HCEC 1CT (cell line): ENCODE measurements at regions not wholly inside any gene's neighbourhood (a gene's known extent, or its start where the extent isn't known, plus 50 kb on each side); places are given as distances from the start of the nearest gene placed in this dataset.
A peak's percentile ranks its signal among the peaks of the same experiment; 100 is the strongest.
"Not testable (repeated sequence)": the region's sequence is repeated elsewhere in the genome, so short reads cannot be mapped to it uniquely, and the experiment has no call there.

Source experiments
- DNase-seq: peaks from one replicate; pipeline ENCODE4 v3.0.0-alpha.2; 2017

DNA sequence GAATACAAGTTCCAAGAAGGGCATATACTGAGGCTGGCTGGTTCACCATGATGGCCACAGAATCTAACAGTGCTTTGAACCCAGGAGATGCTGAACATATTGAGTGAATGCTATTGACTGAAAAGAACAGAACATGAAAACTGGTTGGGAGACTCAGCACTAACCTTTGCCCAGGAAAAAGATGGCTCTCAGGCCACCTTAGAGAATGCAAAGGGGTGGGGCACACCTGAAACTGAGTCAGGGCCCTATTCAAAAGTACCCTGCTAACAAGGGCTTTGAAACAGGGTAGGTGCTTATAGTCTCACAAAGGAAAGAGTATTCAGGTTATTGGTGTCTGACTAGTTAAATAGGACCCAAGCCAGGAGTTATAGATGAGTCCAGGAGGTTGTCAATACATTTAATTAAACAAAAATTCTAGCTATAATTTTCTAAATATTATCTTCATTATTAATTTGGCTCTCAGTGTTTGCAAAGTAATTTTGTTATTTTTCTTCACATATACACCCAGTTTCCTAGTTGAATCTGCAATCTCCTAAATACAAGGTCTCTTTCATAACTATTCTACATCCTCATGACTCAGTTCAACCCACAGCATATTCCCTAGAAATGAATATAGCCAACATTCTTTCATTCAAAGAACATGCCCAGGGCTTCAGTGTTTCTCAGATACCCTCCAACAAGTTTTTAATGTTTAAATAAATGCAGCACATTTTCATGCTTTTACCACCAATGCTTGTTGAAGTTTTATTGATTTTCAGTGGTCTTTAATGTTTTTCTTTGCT is 144.2 kb upstream of the RAPGEF2 start:
- no peak for DNase-seq

DNA sequence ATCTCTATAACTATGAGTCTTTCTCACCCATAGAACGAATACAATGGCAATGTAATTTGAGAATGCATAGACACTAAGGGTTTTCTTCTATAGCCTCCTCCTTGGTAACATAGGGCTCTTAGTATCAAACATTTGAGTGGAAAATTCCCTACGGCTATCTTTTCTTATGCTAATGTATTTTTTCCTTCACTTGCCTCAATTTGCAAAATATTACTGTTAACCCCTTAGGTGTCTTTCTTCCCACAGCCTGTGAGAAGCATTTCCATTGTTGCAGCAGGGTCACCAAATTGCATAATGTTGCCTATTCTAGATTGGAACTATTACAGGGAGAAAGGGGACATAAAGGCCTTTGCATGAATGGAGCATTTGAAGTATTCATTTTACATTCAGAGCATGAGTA is 140.5 kb upstream of the RAPGEF2 start:
- no peak for DNase-seq

DNA sequence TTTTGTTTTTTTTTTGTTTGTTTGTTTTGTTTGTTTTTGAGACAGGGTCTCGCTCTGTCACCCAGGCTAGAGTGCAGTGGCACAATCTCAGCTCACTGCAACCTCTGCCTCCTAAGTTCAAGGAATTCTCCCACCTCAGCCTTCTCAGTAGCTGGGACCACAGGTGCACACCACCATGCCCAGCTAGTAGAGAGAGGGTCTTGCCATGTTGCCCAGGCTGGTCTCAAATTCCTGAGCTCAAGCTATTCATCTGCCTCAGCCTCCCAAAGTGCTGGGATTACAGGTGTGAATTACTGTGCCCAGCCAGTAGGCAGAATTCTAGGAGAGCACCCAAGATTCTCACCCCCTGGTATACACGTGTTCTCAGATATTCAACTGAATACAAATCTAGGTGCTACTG is 139.6 kb upstream of the RAPGEF2 start:
- not testable (repeated sequence) for DNase-seq

- DNase-seq = no peak
These were observed 138.7 kb upstream of the RAPGEF2 start for GRCh38 chr4:158964114-158964727.

- DNase-seq = no peak
These were observed 138.2 kb upstream of the RAPGEF2 start for GRCh38 chr4:158964728-158965124.

- no peak for DNase-seq
These were observed 137.7 kb upstream of the RAPGEF2 start for GRCh38 chr4:158965226-158965625.

DNA sequence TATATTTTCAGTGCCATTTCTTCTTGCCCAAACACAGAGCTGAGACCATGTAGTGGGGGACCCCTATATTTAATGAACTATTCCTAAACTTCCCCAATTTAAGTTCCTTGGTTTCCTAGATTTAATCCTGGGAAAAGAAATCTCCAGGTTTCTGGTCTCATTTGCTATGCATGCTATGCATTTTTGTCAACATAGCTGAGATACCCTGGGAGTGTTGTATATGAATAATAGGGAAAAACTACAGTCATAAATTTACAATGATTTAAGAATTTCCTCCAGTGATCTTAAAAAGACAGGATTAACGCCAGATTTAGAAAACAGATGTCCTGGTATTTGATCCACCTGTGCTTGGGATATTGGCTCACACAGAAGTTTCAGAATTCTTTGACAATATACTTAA is 136.8 kb upstream of the RAPGEF2 start:
- DNase-seq = no peak

DNA sequence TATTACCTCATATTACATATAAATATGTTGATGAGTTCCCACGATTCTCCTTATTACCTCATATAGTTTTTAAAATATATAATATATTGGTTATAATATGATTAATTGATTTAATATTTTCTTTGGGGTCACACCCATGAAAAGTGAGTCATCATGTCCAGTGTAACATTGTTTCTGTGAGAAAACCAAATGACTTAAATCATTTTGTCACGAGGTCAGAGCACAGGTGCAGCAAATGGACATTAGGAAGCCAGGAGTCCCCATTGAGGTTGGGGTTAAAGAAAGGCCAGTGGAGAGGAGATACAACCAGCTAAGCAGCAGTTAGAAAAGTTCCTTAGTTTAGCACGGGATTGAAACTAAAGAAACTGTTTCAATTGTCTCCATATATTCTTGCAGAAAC is 133.9 kb upstream of the RAPGEF2 start:
- no peak for DNase-seq

GRCh38 chr4:158970812-158971211 is 132.1 kb upstream of the RAPGEF2 start:
- no peak for DNase-seq

GRCh38 chr4:158974438-158974837 is 128.4 kb upstream of the RAPGEF2 start:
- not testable (repeated sequence) for DNase-seq

- DNase-seq = not testable (repeated sequence)
These were observed 122.2 kb upstream of the RAPGEF2 start for GRCh38 chr4:158980711-158981110.

DNA sequence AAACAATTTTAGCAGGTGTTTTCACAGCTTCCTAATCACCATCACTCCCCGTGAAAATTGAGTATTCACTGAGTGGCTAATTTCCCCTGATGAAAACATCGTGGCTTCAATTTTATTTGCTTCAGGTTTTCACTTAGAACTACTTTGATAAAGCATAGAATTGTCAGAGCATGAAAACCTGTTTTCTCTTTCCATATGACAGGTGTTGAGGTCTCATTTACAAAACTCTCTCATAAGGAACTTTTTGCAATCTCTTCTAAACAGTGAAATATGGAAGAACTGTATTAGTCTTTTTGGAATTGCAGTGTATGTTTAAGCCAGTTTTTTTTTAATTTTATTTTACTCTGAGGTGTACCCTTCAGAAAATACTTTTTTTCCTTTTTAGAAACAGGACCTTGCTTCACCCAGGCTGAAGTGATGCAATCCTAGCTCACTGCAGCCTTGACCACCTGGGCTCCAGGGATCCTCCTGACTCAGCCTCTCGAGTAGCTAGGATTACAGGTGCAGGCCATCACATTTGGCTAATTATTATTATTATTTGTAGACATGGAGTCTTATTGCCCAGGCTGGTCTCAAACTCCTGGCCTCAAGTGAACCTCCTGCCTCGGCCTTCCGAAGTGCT is 111.2 kb upstream of the RAPGEF2 start:
- no peak for DNase-seq

GRCh38 chr4:158993891-158994290 is 109.0 kb upstream of the RAPGEF2 start:
- no peak for DNase-seq

GRCh38 chr4:158995040-158995439 is 107.8 kb upstream of the RAPGEF2 start:
- DNase-seq = no peak

- no peak for DNase-seq
These were observed 106.9 kb upstream of the RAPGEF2 start for GRCh38 chr4:158995965-158996364.

- DNase-seq = peak; percentile 87
These were observed 106.2 kb upstream of the RAPGEF2 start for GRCh38 chr4:158996669-158997074.

DNA sequence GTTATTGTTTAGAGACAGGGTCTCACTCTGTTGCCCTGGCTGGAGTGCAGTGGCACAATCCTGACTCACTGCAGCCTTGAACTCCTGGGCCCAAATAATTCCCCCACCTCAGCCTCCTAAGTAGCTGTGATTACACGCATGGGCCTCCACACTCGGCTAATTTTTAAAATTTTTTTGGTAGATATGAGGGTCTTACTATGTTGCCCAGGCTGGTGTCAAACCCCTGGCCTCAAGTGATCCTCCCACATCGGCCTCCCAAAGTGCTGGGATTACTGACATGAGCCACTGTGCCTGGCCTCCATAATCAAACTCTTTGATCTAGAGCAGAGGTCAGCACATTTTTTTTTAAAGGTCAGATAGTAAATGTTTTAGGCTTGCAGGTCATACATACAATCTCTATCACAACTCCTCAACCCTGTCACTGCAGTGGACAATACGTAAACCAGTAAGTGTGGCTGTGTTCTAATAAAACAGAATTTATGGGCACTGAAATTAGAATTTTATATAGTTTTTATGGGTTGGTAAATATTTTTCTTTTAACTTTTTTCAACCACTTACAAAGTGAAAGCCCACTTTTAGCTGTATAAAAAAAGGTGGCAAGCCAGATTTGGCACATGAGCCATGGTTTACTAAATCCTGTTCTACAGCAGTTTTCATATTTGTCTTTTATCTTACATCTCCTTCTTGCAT is 105.1 kb upstream of the RAPGEF2 start:
- no peak for DNase-seq

GRCh38 chr4:158998624-158999023 is 104.3 kb upstream of the RAPGEF2 start:
- DNase-seq = no peak

GRCh38 chr4:158999166-158999682 is 103.7 kb upstream of the RAPGEF2 start:
- no peak for DNase-seq

DNA sequence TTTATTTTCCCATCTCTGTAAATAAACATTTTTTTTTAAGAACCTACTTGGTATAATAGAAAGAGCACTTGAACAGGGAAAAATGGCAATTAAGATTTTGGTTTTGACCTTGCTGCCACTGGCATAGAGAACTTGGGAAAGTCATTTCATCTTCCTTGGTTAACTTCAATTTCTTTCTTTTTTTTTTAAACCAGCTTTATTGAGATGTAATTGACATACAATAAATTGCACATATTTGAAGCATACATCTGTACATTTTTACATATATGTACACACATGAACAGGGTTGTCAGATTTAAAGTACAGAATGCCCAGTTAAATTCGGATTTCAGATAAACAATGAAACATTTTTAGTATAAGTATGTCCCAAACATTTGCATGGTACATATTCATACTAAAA is 103.0 kb upstream of the RAPGEF2 start:
- no peak for DNase-seq

DNA sequence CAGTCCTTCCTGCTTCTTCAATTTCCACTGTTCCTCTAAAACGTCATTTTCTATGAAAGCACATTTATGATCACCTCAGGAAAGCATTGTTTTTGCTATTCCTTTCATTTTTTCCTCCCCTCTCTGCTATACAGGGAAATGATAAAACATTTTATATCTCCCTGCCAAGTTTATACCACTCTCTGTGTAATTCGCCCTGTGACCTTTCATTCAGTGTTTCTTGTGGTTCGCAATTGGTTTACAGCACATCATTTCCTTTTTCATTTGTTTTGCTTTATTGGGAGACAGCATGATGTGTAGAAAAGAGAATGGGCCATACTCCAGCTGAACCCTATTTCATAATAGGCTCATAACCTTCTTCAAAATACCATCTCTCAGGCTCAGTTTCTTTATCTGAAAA is 99.9 kb upstream of the RAPGEF2 start:
- no peak for DNase-seq

DNA sequence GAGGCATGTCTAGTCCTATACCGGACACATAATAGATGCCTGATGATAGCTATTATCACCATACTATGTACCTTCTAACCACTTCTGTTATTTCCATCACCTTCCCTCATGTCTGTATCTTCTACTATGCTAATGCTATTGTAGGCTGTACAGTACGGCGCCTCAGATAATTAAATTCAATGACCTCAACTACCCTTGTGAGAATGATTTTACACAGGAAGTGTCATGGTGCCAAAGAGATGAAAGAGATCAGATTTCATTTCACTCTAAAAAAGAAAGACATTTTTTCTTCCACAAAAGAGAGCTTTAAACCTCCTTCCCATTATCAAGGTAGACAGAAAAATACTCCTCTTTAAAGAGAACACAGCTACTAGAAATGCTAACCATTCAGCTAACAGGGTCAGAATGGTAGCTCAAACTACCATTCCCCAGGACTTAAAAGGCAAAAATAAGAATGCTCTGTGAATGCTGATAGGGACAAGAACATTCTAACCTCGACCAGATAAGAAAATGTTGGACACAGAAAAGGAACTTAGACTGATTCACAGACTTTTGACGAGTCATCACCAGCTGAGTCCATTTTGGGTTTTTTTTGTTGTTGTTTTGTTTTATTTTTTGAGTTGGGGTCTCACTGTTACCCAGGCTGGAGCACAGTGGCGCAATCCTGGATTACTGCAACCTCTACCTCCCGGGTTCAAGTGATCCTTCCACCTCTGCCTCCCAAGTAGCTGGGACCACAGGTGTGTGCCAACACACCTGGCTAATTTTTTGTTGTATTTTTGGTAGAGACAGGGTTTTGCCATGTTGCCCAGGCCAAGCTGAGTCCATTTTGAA is 99.2 kb upstream of the RAPGEF2 start:
- DNase-seq = no peak
